HCT116 (cell line): ENCODE measurements at regions not wholly inside any gene's neighbourhood (a gene's known extent, or its start where the extent isn't known, plus 50 kb on each side); places are given as distances from the start of the nearest gene placed in this dataset.

Source experiments
- ATAC-seq: fragments of 200-7000 bp; cut with Tn5 transposase; 2 replicates; pipeline ENCODE4 v1.9.1; 2020; ENCODE audit warnings: mild to moderate bottlenecking, moderate library complexity
- BruUV-seq: library from RNA; stranded (reverse); fragments of 400-500 nt; replicated peaks from 2 replicates; lab custom pipeline; 2021; lab: Mats Ljungman, UMichigan
- CTCF ChIA-PET: fragments of 300-600 bp; sonication (Branson Sonifier 250); formaldehyde crosslinking; loops from one replicate; lab custom pipeline; 2021; ENCODE audit warnings: antibody characterized with exemption; lab: Charles Lee
- POLR2A ChIA-PET: fragments of 300-600, 350-600 bp; sonication (Branson Sonifier 250); formaldehyde crosslinking; loops from one replicate; lab custom pipeline; 2021; ENCODE audit warnings: antibody characterized with exemption; lab: Charles Lee
- RAD21 ChIA-PET, 2 experiments: fragments of 300-600 bp; sonication (Branson Sonifier 250); formaldehyde crosslinking; loops; one replicate each; lab custom pipeline; 2023; ENCODE audit warnings: low total read pairs in 2 of 2; ENCODE audit not compliant: uncharacterized antibody in 2 of 2, unreplicated experiment in 2 of 2, low non-redundant PET in 1 of 2; lab: Charles Lee
- DNase-seq: peaks from one replicate; pipeline ENCODE4 v3.0.0-alpha.2; 2010; ENCODE audit warnings: low read depth, low spot score
- H2AFZ ChIP-seq: fragments of 200-600 bp; shearing (Covaris generic), sonication (generic); 2 replicates; pipeline ENCODE4 v1.6.1; 2017; ENCODE audit warnings: low read depth, mixed run types, mixed read lengths, antibody characterized with exemption, low read length; ENCODE audit not compliant: poor library complexity, severe bottlenecking
- H3K27ac ChIP-seq: 2 replicates; pipeline ENCODE4 v1.5.1; 2012; ENCODE audit warnings: low read depth, low read length
- H3K27me3 ChIP-seq: fragments of 200-600 bp; sonication (generic); 2 replicates; pipeline ENCODE4 v1.6.1; 2016; ENCODE audit warnings: mixed run types, low read length, mixed read lengths; ENCODE audit not compliant: insufficient read depth
- H3K36me3 ChIP-seq, 2 experiments: fragments of 200-500 bp in 1 of 2; fragments of 200-600 bp in 1 of 2; sonication (Bioruptor generic) in 1 of 2; sonication (generic) in 1 of 2; 2 replicates each; pipeline versions ENCODE4 v1.5.1 to v1.6.1; 2014 to 2016; ENCODE audit warnings: low read length in 2 of 2, inconsistent platforms in 1 of 2, mixed read lengths in 1 of 2, mixed run types in 1 of 2; ENCODE audit not compliant: insufficient read depth in 2 of 2, control insufficient read depth in 1 of 2
- H3K4me1 ChIP-seq, 2 experiments: fragments of 200-600 bp in 1 of 2; sonication (generic) in 1 of 2; 2 replicates each; pipeline versions ENCODE4 v1.5.1 to v1.6.1; 2012 to 2017; ENCODE audit warnings: low read length in 2 of 2, inconsistent platforms in 1 of 2, mild to moderate bottlenecking in 1 of 2, mixed read lengths in 1 of 2, mixed run types in 1 of 2, moderate library complexity in 1 of 2; ENCODE audit not compliant: insufficient read depth in 2 of 2, control insufficient read depth in 1 of 2
- H3K4me2 ChIP-seq: fragments of 200-600 bp; sonication (generic); 2 replicates; pipeline ENCODE4 v1.6.1; 2017; ENCODE audit warnings: mixed run types, low read length, mixed read lengths
- H3K4me3 ChIP-seq, 2 experiments: fragments of 200-600 bp in 1 of 2; sonication (generic) in 1 of 2; replicated peaks in 1 of 2; 2 replicates each; pipeline ENCODE4 v1.5.1; 2011 to 2016; ENCODE audit warnings: low read length in 2 of 2, control low read depth in 1 of 2, low read depth in 1 of 2, mild to moderate bottlenecking in 1 of 2, mixed read lengths in 1 of 2, mixed run types in 1 of 2
- H3K79me2 ChIP-seq: fragments of 200-600 bp; sonication (generic); 2 replicates; pipeline ENCODE4 v1.6.1; 2017; ENCODE audit warnings: mild to moderate bottlenecking, mixed run types, low read length, moderate library complexity, mixed read lengths; ENCODE audit not compliant: insufficient read depth
- H3K9ac ChIP-seq: fragments of 200-600 bp; sonication (generic); 2 replicates; pipeline ENCODE4 v1.6.1; 2016; ENCODE audit warnings: low read length, mixed read lengths
- H3K9me2 ChIP-seq: fragments of 200-600 bp; sonication (generic), shearing (Covaris generic); 2 replicates; pipeline ENCODE4 v1.6.1; 2017; ENCODE audit warnings: mixed run types, mild to moderate bottlenecking, moderate library complexity; ENCODE audit not compliant: insufficient read depth
- H3K9me3 ChIP-seq, 2 experiments: fragments of 200-500 bp in 1 of 2; fragments of 200-600 bp in 1 of 2; sonication (Bioruptor generic) in 1 of 2; sonication (generic) in 1 of 2; 2 replicates each; pipeline ENCODE4 v1.6.1; 2014 to 2017; ENCODE audit warnings: low read length in 2 of 2, mixed read lengths in 2 of 2, inconsistent platforms in 1 of 2, low read depth in 1 of 2, mild to moderate bottlenecking in 1 of 2, mixed run types in 1 of 2, moderate library complexity in 1 of 2; ENCODE audit not compliant: control insufficient read depth in 1 of 2, insufficient read depth in 1 of 2
- H4K20me1 ChIP-seq: fragments of 200-600 bp; sonication (generic), shearing (Covaris generic); 2 replicates; pipeline ENCODE4 v1.6.1; 2017; ENCODE audit warnings: mixed run types, mild to moderate bottlenecking, moderate library complexity; ENCODE audit not compliant: insufficient read depth
- CBX3 ChIP-seq: IDR thresholded peaks from 2 replicates; pipeline ENCODE4 v1.6.1; 2012; ENCODE audit warnings: low read depth
- CEBPB ChIP-seq: IDR thresholded peaks from 2 replicates; pipeline ENCODE4 v1.6.1; 2012; ENCODE audit warnings: low read depth
- EGR1 ChIP-seq: IDR thresholded peaks from 2 replicates; pipeline ENCODE4 v1.6.1; 2012; ENCODE audit warnings: low read depth
- ELF1 ChIP-seq: IDR thresholded peaks from 2 replicates; pipeline ENCODE4 v1.6.1; 2012; ENCODE audit warnings: low read depth, borderline replicate concordance
- EZH2 ChIP-seq: fragments of 200-600 bp; sonication (generic); IDR thresholded peaks from 2 replicates; pipeline ENCODE4 v1.6.1; 2017; ENCODE audit warnings: antibody characterized with exemption, mixed run types
- EZH2phosphoT487 ChIP-seq: fragments of 200-600 bp; IDR thresholded peaks from 2 replicates; pipeline ENCODE4 v1.6.1; 2018; ENCODE audit warnings: antibody characterized with exemption, borderline replicate concordance
- FOSL1 ChIP-seq: IDR thresholded peaks from 2 replicates; pipeline ENCODE4 v1.6.1; 2012; ENCODE audit warnings: low read depth
- JUND ChIP-seq: IDR thresholded peaks from 2 replicates; pipeline ENCODE4 v1.6.1; 2012
- POLR2A ChIP-seq: IDR thresholded peaks from 2 replicates; pipeline ENCODE4 v1.7.0; 2011; ENCODE audit warnings: borderline replicate concordance; ENCODE audit not compliant: insufficient read depth, insufficient read length; ENCODE audit errors: extremely low read depth
- POLR2AphosphoS5 ChIP-seq: IDR thresholded peaks from 2 replicates; pipeline ENCODE4 v1.6.1; 2011; ENCODE audit warnings: mild to moderate bottlenecking, low read depth, low read length, moderate library complexity
- RAD21 ChIP-seq: IDR thresholded peaks from 2 replicates; pipeline ENCODE4 v1.6.1; 2012; ENCODE audit warnings: low read depth, mild to moderate bottlenecking
- SP1 ChIP-seq: IDR thresholded peaks from 2 replicates; pipeline ENCODE4 v1.6.1; 2012; ENCODE audit warnings: low read depth
- TCF7L2 ChIP-seq: IDR thresholded peaks from 2 replicates; pipeline ENCODE4 v1.7.0; 2011; ENCODE audit warnings: borderline replicate concordance, inconsistent platforms; ENCODE audit not compliant: insufficient read depth, insufficient read length; ENCODE audit errors: extremely low read depth
- YY1 ChIP-seq: IDR thresholded peaks from 2 replicates; pipeline ENCODE4 v1.6.1; 2011; ENCODE audit warnings: low read length, low read depth, moderate library complexity, mild to moderate bottlenecking; ENCODE audit not compliant: insufficient replicate concordance; ENCODE audit errors: extremely low read depth
- ZFX ChIP-seq: fragments of 450-650 bp; IDR thresholded peaks from 2 replicates; pipeline ENCODE4 v1.6.1; 2017
- intact Hi-C: fragments of 100-400 bp; cut with micrococcal nuclease; formaldehyde crosslinking; loops from 2 replicates; pipeline ENCODE4 v1.10.0; 2022
- TF ChIP-seq, protein P1 (sequence below), 3 experiments: fragments of 200-600 bp in 1 of 3; sonication (generic) in 1 of 3; IDR thresholded peaks in 2 of 3; conservative IDR thresholded peaks in 1 of 3; 2 replicates each; pipeline ENCODE4 v1.5.1; 2012 to 2017; ENCODE audit warnings: low read depth in 2 of 3, low read length in 2 of 3, antibody characterized with exemption in 1 of 3, borderline replicate concordance in 1 of 3, control low read depth in 1 of 3, mild to moderate bottlenecking in 1 of 3, mixed read lengths in 1 of 3, mixed run types in 1 of 3, moderate library complexity in 1 of 3; ENCODE audit not compliant: insufficient read depth in 1 of 3
- TF ChIP-seq, protein P2 (sequence below): IDR thresholded peaks from 2 replicates; pipeline ENCODE4 v1.6.1; 2012
- TF ChIP-seq, protein P3 (sequence below): IDR thresholded peaks from 2 replicates; pipeline ENCODE4 v1.6.1; 2012; ENCODE audit warnings: low read depth

DNA sequence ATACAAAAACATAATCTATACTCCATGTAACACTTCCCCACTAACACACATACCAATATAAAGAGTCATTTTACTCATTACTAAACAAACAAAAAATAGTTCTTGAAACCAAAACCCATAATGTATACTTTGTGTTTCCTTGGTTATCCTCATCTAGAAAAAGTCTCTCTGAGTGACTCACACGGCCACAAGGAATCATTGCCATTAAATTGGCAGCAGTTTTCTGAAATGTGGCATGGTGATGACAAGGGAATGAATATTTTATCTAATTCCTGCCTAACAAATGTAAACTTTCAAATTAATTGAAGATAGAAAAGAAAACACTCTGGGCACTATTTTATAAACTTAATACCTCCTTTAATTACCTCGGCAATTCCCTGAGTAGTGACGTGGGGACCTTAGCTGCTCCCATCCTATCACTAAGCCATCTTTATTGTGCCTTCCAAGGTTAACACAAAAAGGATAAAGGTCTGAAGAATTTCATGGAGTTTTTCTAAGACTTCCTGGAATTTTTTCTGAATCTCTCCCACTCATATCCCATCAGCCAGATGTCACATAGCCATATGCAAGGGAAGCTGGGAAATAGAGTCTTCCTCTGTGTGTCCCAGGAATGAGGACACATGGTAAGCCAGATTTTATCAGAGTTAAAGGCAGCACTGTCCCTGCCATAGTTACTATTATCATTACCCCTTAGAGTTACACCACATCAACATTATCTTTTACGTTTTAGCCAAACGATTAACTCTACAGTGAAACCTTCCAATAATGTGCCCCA, 857.2 kb upstream of the TENM4 start (continued):
- TF ChIP-seq, protein P1, sequence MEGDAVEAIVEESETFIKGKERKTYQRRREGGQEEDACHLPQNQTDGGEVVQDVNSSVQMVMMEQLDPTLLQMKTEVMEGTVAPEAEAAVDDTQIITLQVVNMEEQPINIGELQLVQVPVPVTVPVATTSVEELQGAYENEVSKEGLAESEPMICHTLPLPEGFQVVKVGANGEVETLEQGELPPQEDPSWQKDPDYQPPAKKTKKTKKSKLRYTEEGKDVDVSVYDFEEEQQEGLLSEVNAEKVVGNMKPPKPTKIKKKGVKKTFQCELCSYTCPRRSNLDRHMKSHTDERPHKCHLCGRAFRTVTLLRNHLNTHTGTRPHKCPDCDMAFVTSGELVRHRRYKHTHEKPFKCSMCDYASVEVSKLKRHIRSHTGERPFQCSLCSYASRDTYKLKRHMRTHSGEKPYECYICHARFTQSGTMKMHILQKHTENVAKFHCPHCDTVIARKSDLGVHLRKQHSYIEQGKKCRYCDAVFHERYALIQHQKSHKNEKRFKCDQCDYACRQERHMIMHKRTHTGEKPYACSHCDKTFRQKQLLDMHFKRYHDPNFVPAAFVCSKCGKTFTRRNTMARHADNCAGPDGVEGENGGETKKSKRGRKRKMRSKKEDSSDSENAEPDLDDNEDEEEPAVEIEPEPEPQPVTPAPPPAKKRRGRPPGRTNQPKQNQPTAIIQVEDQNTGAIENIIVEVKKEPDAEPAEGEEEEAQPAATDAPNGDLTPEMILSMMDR (IDR thresholded peaks at IDR 0.05 in 2 of 3, conservative IDR thresholded peaks at IDR 0.05 in 1 of 3; ENCODE audit: borderline replicate concordance in 1 of 3, insufficient read depth in 1 of 3, low read depth in 2 of 3, low read length in 2 of 3): no peak
- TF ChIP-seq CEBPB (no peak), EGR1 (no peak), TCF7L2 (no peak), POLR2AphosphoS5 (no peak), EZH2 (no peak)
- TF ChIP-seq, all 23 proteins: peak for 0

DNA sequence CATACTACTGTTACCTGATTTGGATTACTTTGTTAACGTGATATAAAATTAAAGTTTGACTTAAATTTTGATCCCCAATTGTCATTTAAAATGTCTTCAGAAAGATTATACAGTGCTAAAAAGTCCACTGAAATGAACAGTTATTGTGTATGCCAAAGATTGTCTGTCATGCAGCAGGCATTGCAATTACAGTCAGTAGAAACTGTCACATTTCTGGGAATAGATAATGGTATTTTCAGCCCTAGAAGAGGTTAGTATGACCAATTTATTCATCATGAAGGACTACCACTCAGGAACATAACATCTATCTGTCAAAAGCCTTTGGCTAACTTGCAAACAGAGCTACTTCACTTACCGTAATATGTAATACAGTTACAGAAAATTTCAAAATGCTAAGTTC, 852.5 kb upstream of the TENM4 start:
- Histone ChIP-seq H2AFZ (no peak overlapping the region), H3K27ac (no peak overlapping the region), H3K4me2 (no peak overlapping the region), H3K4me1 (no peaks in the 10 kb centered on the region), H3K9me2 (no peaks in the 10 kb centered on the region), H3K79me2 (no peaks in the 10 kb centered on the region), H3K36me3 (no peaks in the 10 kb centered on the region), H4K20me1 (no peaks in the 10 kb centered on the region), H3K9ac (no peak overlapping the region), H3K27me3 (no peaks in the 10 kb centered on the region), H3K4me3 (no peak overlapping the region), H3K9me3 (peaks cover 9 to 26% of the 10 kb centered on the region in 2 experiments; a peak in 2 of 4 replicates)
- intact Hi-C loops: no loop called here
- POLR2A ChIA-PET: no interaction called here
- CTCF ChIA-PET: no interaction called here
- DNase-seq (no peak), ATAC-seq (no peak)
- no TSS peak for BruUV-seq
- RAD21 ChIA-PET: no interaction called here
- TF ChIP-seq FOSL1: no peak
- TF ChIP-seq CEBPB: no peak
- TF ChIP-seq RAD21: no peak
- no peak for TF ChIP-seq SP1
- TF ChIP-seq EZH2phosphoT487: no peak
- TF ChIP-seq, protein P2, sequence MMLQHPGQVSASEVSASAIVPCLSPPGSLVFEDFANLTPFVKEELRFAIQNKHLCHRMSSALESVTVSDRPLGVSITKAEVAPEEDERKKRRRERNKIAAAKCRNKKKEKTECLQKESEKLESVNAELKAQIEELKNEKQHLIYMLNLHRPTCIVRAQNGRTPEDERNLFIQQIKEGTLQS: no peak
- no peak for TF ChIP-seq JUND
- TF ChIP-seq EGR1: no peak
- TF ChIP-seq ELF1: no peak
- no peak for TF ChIP-seq ZFX
- TF ChIP-seq CBX3: no peak
- TF ChIP-seq, protein P3, sequence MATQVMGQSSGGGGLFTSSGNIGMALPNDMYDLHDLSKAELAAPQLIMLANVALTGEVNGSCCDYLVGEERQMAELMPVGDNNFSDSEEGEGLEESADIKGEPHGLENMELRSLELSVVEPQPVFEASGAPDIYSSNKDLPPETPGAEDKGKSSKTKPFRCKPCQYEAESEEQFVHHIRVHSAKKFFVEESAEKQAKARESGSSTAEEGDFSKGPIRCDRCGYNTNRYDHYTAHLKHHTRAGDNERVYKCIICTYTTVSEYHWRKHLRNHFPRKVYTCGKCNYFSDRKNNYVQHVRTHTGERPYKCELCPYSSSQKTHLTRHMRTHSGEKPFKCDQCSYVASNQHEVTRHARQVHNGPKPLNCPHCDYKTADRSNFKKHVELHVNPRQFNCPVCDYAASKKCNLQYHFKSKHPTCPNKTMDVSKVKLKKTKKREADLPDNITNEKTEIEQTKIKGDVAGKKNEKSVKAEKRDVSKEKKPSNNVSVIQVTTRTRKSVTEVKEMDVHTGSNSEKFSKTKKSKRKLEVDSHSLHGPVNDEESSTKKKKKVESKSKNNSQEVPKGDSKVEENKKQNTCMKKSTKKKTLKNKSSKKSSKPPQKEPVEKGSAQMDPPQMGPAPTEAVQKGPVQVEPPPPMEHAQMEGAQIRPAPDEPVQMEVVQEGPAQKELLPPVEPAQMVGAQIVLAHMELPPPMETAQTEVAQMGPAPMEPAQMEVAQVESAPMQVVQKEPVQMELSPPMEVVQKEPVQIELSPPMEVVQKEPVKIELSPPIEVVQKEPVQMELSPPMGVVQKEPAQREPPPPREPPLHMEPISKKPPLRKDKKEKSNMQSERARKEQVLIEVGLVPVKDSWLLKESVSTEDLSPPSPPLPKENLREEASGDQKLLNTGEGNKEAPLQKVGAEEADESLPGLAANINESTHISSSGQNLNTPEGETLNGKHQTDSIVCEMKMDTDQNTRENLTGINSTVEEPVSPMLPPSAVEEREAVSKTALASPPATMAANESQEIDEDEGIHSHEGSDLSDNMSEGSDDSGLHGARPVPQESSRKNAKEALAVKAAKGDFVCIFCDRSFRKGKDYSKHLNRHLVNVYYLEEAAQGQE: no peak
- no peak for TF ChIP-seq POLR2A
- no peak for TF ChIP-seq YY1
